ENCODE measurements at regions not wholly inside any gene's neighbourhood (a gene's known extent, or its start where the extent isn't known, plus 50 kb on each side); places are given as distances from the start of the nearest gene placed in this dataset.

DNA sequence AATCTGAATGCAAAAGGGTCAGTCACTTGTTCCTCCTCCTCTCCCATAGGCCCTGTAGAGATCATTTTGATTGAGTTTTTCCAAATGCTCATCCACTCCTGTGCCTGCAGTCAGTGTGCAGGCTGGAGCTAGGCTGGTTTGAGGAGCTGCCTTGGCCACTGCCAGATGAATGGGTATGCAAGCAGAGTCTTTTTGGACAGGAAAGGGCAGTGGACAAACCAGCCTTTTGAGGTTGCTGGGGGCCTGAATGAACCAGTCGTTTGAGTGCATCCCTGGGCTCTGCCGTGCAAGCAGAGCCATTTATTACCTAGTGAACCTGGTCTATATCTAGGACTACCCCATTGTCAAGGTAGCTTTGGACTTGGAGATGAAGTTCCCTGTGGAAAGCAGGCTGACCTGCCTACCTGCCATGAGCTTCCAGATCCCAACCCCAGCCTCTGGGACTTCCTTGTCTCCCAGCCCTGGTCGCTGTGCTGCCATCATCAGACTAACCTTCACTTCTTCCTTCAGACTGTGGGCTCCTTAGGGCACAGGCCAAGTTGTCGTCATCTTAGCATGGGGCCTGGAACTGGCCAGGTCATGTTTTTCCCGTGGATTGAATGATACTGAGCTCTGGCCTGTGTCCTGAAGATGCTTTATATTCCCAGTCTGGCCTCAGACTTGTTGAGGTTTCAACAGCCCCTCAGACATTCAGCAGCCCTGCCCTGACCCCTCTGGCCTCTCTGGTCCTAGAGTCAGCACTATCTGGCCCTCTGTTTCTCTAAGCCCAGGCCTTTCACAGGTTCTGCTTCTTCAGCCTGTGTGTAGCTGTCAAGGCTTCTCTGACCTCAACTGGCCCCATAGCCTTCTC is 55.5 kb upstream of the PRR23C start:
- no peaks in the 10 kb centered on the region for H3K4me1 ChIP-seq (ENCODE audit: insufficient read depth, low read length)
- H3K14ac ChIP-seq (ENCODE audit: insufficient read depth, low read length): no peak overlapping the region; the same call in 1 of the 2 replicates
- Mint-ChIP-seq H3K36me3 (ENCODE audit: insufficient read depth in 1 of 3, low read depth in 3 of 3) (no peaks in the 10 kb centered on the region), H3K27ac (no peak overlapping the region), H3K4me1 (peaks cover 5 to 7% of the 10 kb centered on the region in 2 experiments; a peak in 2 of 4 replicates), H3K4me3 (no peak overlapping the region; a peak in 1 of 5 replicates), H3K9me3 (no peaks in the 10 kb centered on the region), H3K27me3 (ENCODE audit: low read depth) (peaks cover 8% of the 10 kb centered on the region)
- H2BK20ac ChIP-seq (ENCODE audit: low read depth, low read length, poor library complexity, severe bottlenecking): no peak overlapping the region
- no peaks in the 10 kb centered on the region for H3K79me2 ChIP-seq (ENCODE audit: insufficient read depth, low read length)
- no peak overlapping the region for H3K23ac ChIP-seq (ENCODE audit: insufficient read length, low read depth, low read length)
- no peak overlapping the region for H2BK120ac ChIP-seq (ENCODE audit: low read depth, low read length, poor library complexity, severe bottlenecking)
- H3K9me3 ChIP-seq (ENCODE audit: control insufficient read depth, low read depth, low read length): no peaks in the 10 kb centered on the region
- H3K27ac ChIP-seq (ENCODE audit: insufficient read length, low read depth, low read length): no peak overlapping the region
- WGBS (ENCODE audit: extremely low coverage, insufficient read length, low lambda C conversion rate): no CpG with 5 or more reads among the region's 5 CpGs
- no peaks in the 10 kb centered on the region for H3K79me1 ChIP-seq (ENCODE audit: insufficient read depth, low read depth, low read length, poor library complexity, severe bottlenecking)
- H3K56ac ChIP-seq (ENCODE audit: insufficient read length, low read depth, low read length): no peak overlapping the region
- no peak overlapping the region for H2AK5ac ChIP-seq (ENCODE audit: insufficient read length, low read length)
- H3T11ph ChIP-seq (ENCODE audit: low read length): no peak overlapping the region
- no peak overlapping the region for H4K5ac ChIP-seq (ENCODE audit: insufficient read length, low read depth, low read length)
- H2BK12ac ChIP-seq (ENCODE audit: insufficient read length, low read depth, low read length): no peak overlapping the region
- no peak for DNase-seq
- H3K27me3 ChIP-seq (ENCODE audit: insufficient read depth, low read length): no peaks in the 10 kb centered on the region
- TF ChIP-seq CTCF (conservative IDR thresholded peaks at IDR 0.05): no peak
- H2AFZ ChIP-seq (ENCODE audit: low read length): no peak overlapping the region
- no peak overlapping the region for H4K8ac ChIP-seq (replicated peaks; ENCODE audit: insufficient read length, low read depth, low read length)
- no peak overlapping the region for H3K4ac ChIP-seq (ENCODE audit: low read depth, low read length)
- H3K23me2 ChIP-seq (ENCODE audit: insufficient read length, low read depth, low read length, poor library complexity, severe bottlenecking): no peaks in the 10 kb centered on the region
- no peak overlapping the region for H4K91ac ChIP-seq (ENCODE audit: insufficient read length, low read depth, low read length)
- H3K18ac ChIP-seq (ENCODE audit: insufficient read length, low read depth, low read length): no peak overlapping the region
- no peak overlapping the region for H3K9ac ChIP-seq (ENCODE audit: extremely low read depth, insufficient read length, low read length)
- no peak overlapping the region for H2BK5ac ChIP-seq (ENCODE audit: insufficient read length, low read length)
- H4K20me1 ChIP-seq (ENCODE audit: control insufficient read depth, insufficient read depth, insufficient read length): no peaks in the 10 kb centered on the region
- H3K4me2 ChIP-seq (ENCODE audit: insufficient read depth, insufficient read length, low read length): no peak overlapping the region
- no peak overlapping the region for H2BK15ac ChIP-seq (ENCODE audit: low read depth, low read length)
